H1 (cell line): ENCODE measurements at regions not wholly inside any gene's neighbourhood (a gene's known extent, or its start where the extent isn't known, plus 50 kb on each side); places are given as distances from the start of the nearest gene placed in this dataset.

ENCODE experiments used
- BCL11A ChIP-seq, 2 experiments: IDR thresholded peaks; one replicate each; pipeline ENCODE4 v1.6.1; 2011; ENCODE audit warnings: low read depth in 2 of 2, low read length in 2 of 2, mild to moderate bottlenecking in 2 of 2
- CBX8 ChIP-seq: fragments of 300-800, 300-1000 bp; sonication (generic); IDR thresholded peaks from 2 replicates; pipeline ENCODE4 v1.7.1; 2016; ENCODE audit warnings: low read depth, low read length, borderline replicate concordance
- EGR1 ChIP-seq: IDR thresholded peaks from 2 replicates; pipeline ENCODE4 v1.6.1; 2011; ENCODE audit warnings: low read depth, low read length, borderline replicate concordance
- GABPA ChIP-seq: IDR thresholded peaks from 2 replicates; pipeline ENCODE4 v1.6.1; 2011; ENCODE audit warnings: mild to moderate bottlenecking, low read length, moderate library complexity, borderline replicate concordance; ENCODE audit not compliant: insufficient read depth
- JUN ChIP-seq: IDR thresholded peaks from 2 replicates; pipeline ENCODE4 v1.6.1; 2011; ENCODE audit warnings: low read depth, mild to moderate bottlenecking, improper control_type of control experiment, low read length
- JUND ChIP-seq: IDR thresholded peaks from 2 replicates; pipeline ENCODE4 v1.6.1; 2011; ENCODE audit warnings: mild to moderate bottlenecking, improper control_type of control experiment, low read length
- KDM1A ChIP-seq: fragments of 200-600, 300-600 bp; sonication (generic); IDR thresholded peaks from 2 replicates; pipeline ENCODE4 v1.7.1; 2016; ENCODE audit warnings: mild to moderate bottlenecking, low read length, borderline replicate concordance
- PHF8 ChIP-seq: fragments of 200-600 bp; sonication (generic); conservative IDR thresholded peaks from 2 replicates; pipeline ENCODE4 v1.7.1; 2012; ENCODE audit warnings: low read depth, mild to moderate bottlenecking, inconsistent platforms, low read length, moderate library complexity
- TF ChIP-seq, protein P1 (sequence below): fragments of 300-600 bp; sonication (generic); IDR thresholded peaks from 2 replicates; pipeline ENCODE4 v1.7.1; 2012; ENCODE audit warnings: low read length, moderate library complexity, mild to moderate bottlenecking, inconsistent platforms; ENCODE audit not compliant: insufficient replicate concordance

DNA sequence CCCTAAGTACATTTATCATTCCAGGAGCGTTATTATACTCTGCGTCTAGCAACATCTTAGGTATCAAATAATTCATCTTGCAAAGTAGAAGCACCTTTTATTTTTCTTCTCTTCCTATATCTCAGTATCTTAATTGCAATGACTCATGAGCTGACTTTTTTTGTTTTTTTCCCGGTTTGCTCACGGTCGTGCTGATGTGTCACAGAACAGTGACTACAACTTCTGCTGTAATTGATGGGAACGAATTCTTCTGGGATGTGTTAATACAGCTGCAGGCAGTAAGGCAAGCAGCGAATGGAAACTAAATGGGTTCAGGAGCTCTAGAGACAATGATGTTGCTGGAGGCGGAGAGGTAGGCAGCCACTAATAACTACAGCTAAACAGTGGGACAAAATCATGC lies 89.8 kb upstream of the TMPRSS15 start (continued):
- TF ChIP-seq, protein P1, sequence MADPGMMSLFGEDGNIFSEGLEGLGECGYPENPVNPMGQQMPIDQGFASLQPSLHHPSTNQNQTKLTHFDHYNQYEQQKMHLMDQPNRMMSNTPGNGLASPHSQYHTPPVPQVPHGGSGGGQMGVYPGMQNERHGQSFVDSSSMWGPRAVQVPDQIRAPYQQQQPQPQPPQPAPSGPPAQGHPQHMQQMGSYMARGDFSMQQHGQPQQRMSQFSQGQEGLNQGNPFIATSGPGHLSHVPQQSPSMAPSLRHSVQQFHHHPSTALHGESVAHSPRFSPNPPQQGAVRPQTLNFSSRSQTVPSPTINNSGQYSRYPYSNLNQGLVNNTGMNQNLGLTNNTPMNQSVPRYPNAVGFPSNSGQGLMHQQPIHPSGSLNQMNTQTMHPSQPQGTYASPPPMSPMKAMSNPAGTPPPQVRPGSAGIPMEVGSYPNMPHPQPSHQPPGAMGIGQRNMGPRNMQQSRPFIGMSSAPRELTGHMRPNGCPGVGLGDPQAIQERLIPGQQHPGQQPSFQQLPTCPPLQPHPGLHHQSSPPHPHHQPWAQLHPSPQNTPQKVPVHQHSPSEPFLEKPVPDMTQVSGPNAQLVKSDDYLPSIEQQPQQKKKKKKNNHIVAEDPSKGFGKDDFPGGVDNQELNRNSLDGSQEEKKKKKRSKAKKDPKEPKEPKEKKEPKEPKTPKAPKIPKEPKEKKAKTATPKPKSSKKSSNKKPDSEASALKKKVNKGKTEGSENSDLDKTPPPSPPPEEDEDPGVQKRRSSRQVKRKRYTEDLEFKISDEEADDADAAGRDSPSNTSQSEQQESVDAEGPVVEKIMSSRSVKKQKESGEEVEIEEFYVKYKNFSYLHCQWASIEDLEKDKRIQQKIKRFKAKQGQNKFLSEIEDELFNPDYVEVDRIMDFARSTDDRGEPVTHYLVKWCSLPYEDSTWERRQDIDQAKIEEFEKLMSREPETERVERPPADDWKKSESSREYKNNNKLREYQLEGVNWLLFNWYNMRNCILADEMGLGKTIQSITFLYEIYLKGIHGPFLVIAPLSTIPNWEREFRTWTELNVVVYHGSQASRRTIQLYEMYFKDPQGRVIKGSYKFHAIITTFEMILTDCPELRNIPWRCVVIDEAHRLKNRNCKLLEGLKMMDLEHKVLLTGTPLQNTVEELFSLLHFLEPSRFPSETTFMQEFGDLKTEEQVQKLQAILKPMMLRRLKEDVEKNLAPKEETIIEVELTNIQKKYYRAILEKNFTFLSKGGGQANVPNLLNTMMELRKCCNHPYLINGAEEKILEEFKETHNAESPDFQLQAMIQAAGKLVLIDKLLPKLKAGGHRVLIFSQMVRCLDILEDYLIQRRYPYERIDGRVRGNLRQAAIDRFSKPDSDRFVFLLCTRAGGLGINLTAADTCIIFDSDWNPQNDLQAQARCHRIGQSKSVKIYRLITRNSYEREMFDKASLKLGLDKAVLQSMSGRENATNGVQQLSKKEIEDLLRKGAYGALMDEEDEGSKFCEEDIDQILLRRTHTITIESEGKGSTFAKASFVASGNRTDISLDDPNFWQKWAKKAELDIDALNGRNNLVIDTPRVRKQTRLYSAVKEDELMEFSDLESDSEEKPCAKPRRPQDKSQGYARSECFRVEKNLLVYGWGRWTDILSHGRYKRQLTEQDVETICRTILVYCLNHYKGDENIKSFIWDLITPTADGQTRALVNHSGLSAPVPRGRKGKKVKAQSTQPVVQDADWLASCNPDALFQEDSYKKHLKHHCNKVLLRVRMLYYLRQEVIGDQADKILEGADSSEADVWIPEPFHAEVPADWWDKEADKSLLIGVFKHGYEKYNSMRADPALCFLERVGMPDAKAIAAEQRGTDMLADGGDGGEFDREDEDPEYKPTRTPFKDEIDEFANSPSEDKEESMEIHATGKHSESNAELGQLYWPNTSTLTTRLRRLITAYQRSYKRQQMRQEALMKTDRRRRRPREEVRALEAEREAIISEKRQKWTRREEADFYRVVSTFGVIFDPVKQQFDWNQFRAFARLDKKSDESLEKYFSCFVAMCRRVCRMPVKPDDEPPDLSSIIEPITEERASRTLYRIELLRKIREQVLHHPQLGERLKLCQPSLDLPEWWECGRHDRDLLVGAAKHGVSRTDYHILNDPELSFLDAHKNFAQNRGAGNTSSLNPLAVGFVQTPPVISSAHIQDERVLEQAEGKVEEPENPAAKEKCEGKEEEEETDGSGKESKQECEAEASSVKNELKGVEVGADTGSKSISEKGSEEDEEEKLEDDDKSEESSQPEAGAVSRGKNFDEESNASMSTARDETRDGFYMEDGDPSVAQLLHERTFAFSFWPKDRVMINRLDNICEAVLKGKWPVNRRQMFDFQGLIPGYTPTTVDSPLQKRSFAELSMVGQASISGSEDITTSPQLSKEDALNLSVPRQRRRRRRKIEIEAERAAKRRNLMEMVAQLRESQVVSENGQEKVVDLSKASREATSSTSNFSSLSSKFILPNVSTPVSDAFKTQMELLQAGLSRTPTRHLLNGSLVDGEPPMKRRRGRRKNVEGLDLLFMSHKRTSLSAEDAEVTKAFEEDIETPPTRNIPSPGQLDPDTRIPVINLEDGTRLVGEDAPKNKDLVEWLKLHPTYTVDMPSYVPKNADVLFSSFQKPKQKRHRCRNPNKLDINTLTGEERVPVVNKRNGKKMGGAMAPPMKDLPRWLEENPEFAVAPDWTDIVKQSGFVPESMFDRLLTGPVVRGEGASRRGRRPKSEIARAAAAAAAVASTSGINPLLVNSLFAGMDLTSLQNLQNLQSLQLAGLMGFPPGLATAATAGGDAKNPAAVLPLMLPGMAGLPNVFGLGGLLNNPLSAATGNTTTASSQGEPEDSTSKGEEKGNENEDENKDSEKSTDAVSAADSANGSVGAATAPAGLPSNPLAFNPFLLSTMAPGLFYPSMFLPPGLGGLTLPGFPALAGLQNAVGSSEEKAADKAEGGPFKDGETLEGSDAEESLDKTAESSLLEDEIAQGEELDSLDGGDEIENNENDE = no peak
- no peak for TF ChIP-seq CBX8
- no peak for TF ChIP-seq EGR1
- no peak for TF ChIP-seq JUN
- TF ChIP-seq BCL11A (IDR thresholded peaks at IDR 0.05; ENCODE audit: low read depth in 2 of 2, low read length in 2 of 2) = no peak
- TF ChIP-seq KDM1A = no peak
- TF ChIP-seq PHF8 = no peak
- TF ChIP-seq GABPA = no peak
- no peak for TF ChIP-seq JUND
